Hepatocyte (in vitro differentiated cells): ENCODE measurements at regions not wholly inside any gene's neighbourhood (a gene's known extent, or its start where the extent isn't known, plus 50 kb on each side); places are given as distances from the start of the nearest gene placed in this dataset.

Experiments used
- DNase-seq: peaks from one replicate; pipeline ENCODE4 v3.0.0-alpha.2; 2016; ENCODE audit warnings: low spot score
- H2AFZ ChIP-seq: fragments of 200-600 bp; sonication (generic); 2 replicates; pipeline ENCODE4 v1.6.0; 2016; ENCODE audit warnings: antibody characterized with exemption, mild to moderate bottlenecking
- H3K27ac ChIP-seq: fragments of 200-600 bp; sonication (generic); 2 replicates; pipeline ENCODE4 v1.5.1; 2016; ENCODE audit warnings: mild to moderate bottlenecking
- H3K27me3 ChIP-seq: fragments of 200-600 bp; sonication (generic); 2 replicates; pipeline ENCODE4 v1.6.1; 2016
- H3K36me3 ChIP-seq: fragments of 200-600 bp; sonication (generic); replicated peaks from 2 replicates; pipeline ENCODE4 v1.5.1; 2016; ENCODE audit warnings: low read depth; ENCODE audit not compliant: insufficient read depth
- H3K4me1 ChIP-seq: fragments of 200-600 bp; sonication (generic); 2 replicates; pipeline ENCODE4 v1.5.1; 2016; ENCODE audit warnings: mild to moderate bottlenecking, moderate library complexity; ENCODE audit not compliant: insufficient read depth
- H3K4me2 ChIP-seq: fragments of 200-600 bp; sonication (generic); 2 replicates; pipeline ENCODE4 v1.6.0; 2016
- H3K4me3 ChIP-seq: fragments of 200-600 bp; sonication (generic); 2 replicates; pipeline ENCODE4 v1.5.1; 2016; ENCODE audit warnings: mild to moderate bottlenecking
- H3K79me2 ChIP-seq: fragments of 200-600 bp; sonication (generic); 2 replicates; pipeline ENCODE4 v1.6.0; 2017; ENCODE audit warnings: mild to moderate bottlenecking
- H3K9me2 ChIP-seq: fragments of 200-600 bp; sonication (generic); replicated peaks from 2 replicates; pipeline ENCODE4 v1.6.0; 2017; ENCODE audit warnings: mild to moderate bottlenecking; ENCODE audit not compliant: insufficient read depth
- H3K9me3 ChIP-seq: fragments of 200-600 bp; sonication (generic); 2 replicates; pipeline ENCODE4 v1.5.1; 2016; ENCODE audit warnings: low read depth, mild to moderate bottlenecking
- H4K20me1 ChIP-seq: fragments of 200-600 bp; sonication (generic); 2 replicates; pipeline ENCODE4 v1.6.0; 2016; ENCODE audit warnings: mild to moderate bottlenecking; ENCODE audit not compliant: insufficient read depth, poor library complexity, severe bottlenecking
- CTCF ChIP-seq: fragments of 200-600 bp; sonication (generic); IDR thresholded peaks from 2 replicates; pipeline ENCODE4 v1.5.1; 2016; ENCODE audit warnings: antibody characterized with exemption, mild to moderate bottlenecking; ENCODE audit not compliant: poor library complexity
- EZH2 ChIP-seq: fragments of 200-600 bp; sonication (generic); IDR thresholded peaks from 2 replicates; pipeline ENCODE4 v1.6.1; 2016; ENCODE audit warnings: antibody characterized with exemption, mild to moderate bottlenecking, borderline replicate concordance
- EZH2phosphoT487 ChIP-seq: fragments of 200-600 bp; sonication (generic); IDR thresholded peaks from one replicate; pipeline ENCODE4 v1.6.1; 2018; ENCODE audit warnings: antibody characterized with exemption, mild to moderate bottlenecking, low read depth, moderate library complexity; ENCODE audit not compliant: unreplicated experiment, severe bottlenecking
- WGBS: methylation state at CpG from one replicate; pipeline ENCODE4 v1.1.6; 2016; ENCODE audit warnings: low lambda C conversion rate; ENCODE audit errors: missing lambda C conversion rate; 5-methylcytosine and 5-hydroxymethylcytosine counted together

DNA sequence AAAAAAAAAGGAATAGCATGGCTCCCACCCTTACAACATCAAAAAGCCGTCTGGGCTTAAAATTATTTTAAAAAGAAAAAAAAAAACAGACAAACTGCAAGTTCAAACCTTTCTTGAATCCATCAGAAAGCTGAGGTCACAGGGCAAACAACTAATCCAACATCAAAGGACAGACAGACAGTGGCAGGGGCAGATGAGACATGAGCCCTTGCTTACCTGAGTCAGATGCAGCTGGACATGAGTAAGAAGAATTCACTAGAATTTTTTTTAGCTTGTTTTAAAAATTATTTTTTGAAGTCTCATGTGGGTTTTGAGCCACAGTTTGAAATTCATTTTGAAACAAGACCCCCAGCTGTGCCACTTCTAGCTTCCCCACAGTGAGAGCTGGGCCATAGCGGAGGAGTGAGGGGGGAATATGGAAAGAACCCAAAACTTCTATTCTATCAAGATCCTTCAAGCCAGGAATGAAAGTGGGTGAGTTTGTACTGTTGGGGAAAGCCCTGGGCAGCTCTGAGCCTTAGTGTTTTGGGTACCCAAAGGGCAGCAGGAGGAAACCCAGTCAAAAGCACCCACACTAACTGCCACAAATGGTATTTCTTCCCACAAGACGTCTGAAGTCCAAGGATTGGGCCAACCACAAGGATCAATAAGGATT lies 111.4 kb downstream of the ATXN3L start:
- WGBS, result 91% methylated on average over 3 of the region's 3 CpGs
- no peaks in the 10 kb centered on the region for H3K4me1 ChIP-seq
- no peaks in the 10 kb centered on the region for H3K79me2 ChIP-seq
- TF ChIP-seq EZH2phosphoT487, result no peak
- no peak for TF ChIP-seq CTCF
- TF ChIP-seq EZH2, result no peak
- H3K4me3 ChIP-seq, result no peak overlapping the region
- H3K36me3 ChIP-seq, result no peaks in the 10 kb centered on the region
- no peak overlapping the region for H3K27ac ChIP-seq
- H3K27me3 ChIP-seq, result no peaks in the 10 kb centered on the region
- no peak overlapping the region for H3K4me2 ChIP-seq
- no peaks in the 10 kb centered on the region for H4K20me1 ChIP-seq
- DNase-seq, result no peak
- H2AFZ ChIP-seq, result no peak overlapping the region
- H3K9me2 ChIP-seq, result no peaks in the 10 kb centered on the region
- H3K9me3 ChIP-seq, result no peaks in the 10 kb centered on the region

- 66% methylated on average over 5 of the region's 5 CpGs for WGBS
- Histone ChIP-seq H3K27ac (no peak overlapping the region), H2AFZ (no peak overlapping the region)
Measured at GRCh38 chrX:13203271-13203670, 116.6 kb downstream of the ATXN3L start.

DNA sequence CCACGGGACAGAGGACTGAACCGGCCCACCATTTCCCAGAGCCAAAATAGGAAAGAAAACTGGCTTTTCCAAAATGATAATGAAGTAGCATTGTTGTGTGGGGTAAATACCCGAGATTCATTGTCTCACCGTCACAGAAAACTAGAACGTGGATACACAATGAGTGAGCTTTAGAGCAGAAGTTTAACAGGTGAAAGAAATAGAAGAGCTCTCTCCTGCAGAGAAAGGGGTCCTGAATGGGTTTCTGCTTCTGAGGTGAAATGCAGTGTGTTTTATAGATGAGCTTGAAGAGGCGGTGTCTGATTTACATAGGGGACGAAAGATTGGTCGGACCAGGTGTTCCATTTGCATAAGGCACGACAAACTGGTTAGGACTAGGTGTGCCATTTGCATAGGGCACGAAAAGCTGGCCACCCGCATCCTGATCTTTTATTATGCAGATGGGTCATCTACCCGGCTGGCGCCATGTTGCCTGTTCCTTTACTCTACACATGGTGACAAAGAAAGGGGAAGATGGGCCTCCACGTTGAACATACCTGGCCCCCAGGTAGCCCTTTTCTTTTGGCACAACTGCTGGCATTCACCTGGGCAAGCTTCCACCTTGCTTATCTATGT lies 118.1 kb downstream of the ATXN3L start:
- peaks cover 18% of the 10 kb centered on the region for H3K4me1 ChIP-seq
- DNase-seq, result no peak
- no peak overlapping the region for H3K27ac ChIP-seq
- H3K9me3 ChIP-seq, result no peaks in the 10 kb centered on the region
- no peak for TF ChIP-seq EZH2
- TF ChIP-seq CTCF, result no peak
- TF ChIP-seq EZH2phosphoT487, result no peak
- H3K4me2 ChIP-seq, result no peak overlapping the region
- H3K9me2 ChIP-seq, result no peaks in the 10 kb centered on the region
- WGBS, result 85% methylated on average over 14 of the region's 14 CpGs
- no peak overlapping the region for H3K4me3 ChIP-seq
- no peak overlapping the region for H2AFZ ChIP-seq
- H4K20me1 ChIP-seq, result no peaks in the 10 kb centered on the region
- H3K36me3 ChIP-seq, result no peaks in the 10 kb centered on the region
- H3K27me3 ChIP-seq, result no peaks in the 10 kb centered on the region
- H3K79me2 ChIP-seq, result no peaks in the 10 kb centered on the region

More at GRCh38 chrX:13203271-13203670, 116.6 kb downstream of the ATXN3L start:
- Histone ChIP-seq H3K79me2 (no peaks in the 10 kb centered on the region), H3K27me3 (no peaks in the 10 kb centered on the region), H3K4me3 (no peak overlapping the region), H3K9me3 (no peaks in the 10 kb centered on the region), H3K36me3 (no peaks in the 10 kb centered on the region), H4K20me1 (no peaks in the 10 kb centered on the region), H3K4me1 (peaks cover 7% of the 10 kb centered on the region), H3K4me2 (no peak overlapping the region), H3K9me2 (no peaks in the 10 kb centered on the region)
- TF ChIP-seq EZH2 (no peak), CTCF (no peak)
- no peak for DNase-seq
